Gastrocnemius medialis (tissue), 4 donors: ENCODE measurements at regions not wholly inside any gene's neighbourhood (a gene's known extent, or its start where the extent isn't known, plus 50 kb on each side); places are given as distances from the start of the nearest gene placed in this dataset.

Experiments used
- ATAC-seq, 2 donors: fragments of 150-250 bp; one replicate each; pipeline ENCODE4 v1.9.1; 2016
- DNase-seq, 2 donors: peaks; one replicate each; pipeline ENCODE4 v3.0.0-alpha.2; 2019
- H3K27ac ChIP-seq, 4 donors: fragments of 200-600 bp; sonication (generic); 1 replicate in 1 of 4; 2 replicates in 3 of 4; pipeline ENCODE4 v1.5.1; 2016 to 2018; ENCODE audit warnings: mild to moderate bottlenecking in 2 of 4, moderate library complexity in 1 of 4
- H3K27me3 ChIP-seq, 3 donors: fragments of 200-600 bp; sonication (generic) in 2 of 3; 1 replicate in 1 of 3; 2 replicates in 2 of 3; pipeline versions ENCODE4 v1.5.1 to v1.6.0; 2016 to 2019; ENCODE audit warnings: mild to moderate bottlenecking in 1 of 3, moderate library complexity in 1 of 3
- H3K36me3 ChIP-seq, 2 donors: fragments of 200-600 bp; sonication (generic) in 1 of 2; one replicate each; pipeline ENCODE4 v1.5.1; 2017 to 2018
- H3K4me1 ChIP-seq, 2 donors: fragments of 200-600 bp; sonication (generic) in 1 of 2; one replicate each; pipeline ENCODE4 v1.5.1; 2016 to 2017; ENCODE audit warnings: mild to moderate bottlenecking in 2 of 2
- H3K4me3 ChIP-seq, 4 donors: fragments of 200-600 bp; sonication (generic) in 3 of 4; 1 replicate in 1 of 4; 2 replicates in 3 of 4; pipeline ENCODE4 v1.5.1; 2016 to 2019; ENCODE audit warnings: mild to moderate bottlenecking in 2 of 4
- H3K9me3 ChIP-seq, 3 donors: fragments of 200-600 bp; sonication (generic) in 2 of 3; 1 replicate in 1 of 3; 2 replicates in 2 of 3; pipeline ENCODE4 v1.5.1; 2016 to 2019
- POLR2A ChIP-seq, 2 donors: fragments of 450-650 bp; IDR thresholded peaks; one replicate each; pipeline ENCODE4 v1.6.1; 2017; ENCODE audit warnings: antibody characterized with exemption in 2 of 2, mild to moderate bottlenecking in 2 of 2, moderate library complexity in 2 of 2
- in situ Hi-C, 4 donors: fragments of 200-750 bp; cut with MboI; loops; one replicate each; pipeline versions ENCODE4 v1.15.0 to v1.8.0; 2017; ENCODE audit warnings: low sequenced_read_pairs in 4 of 4
- intact Hi-C: fragments of 100-400 bp; cut with DNase I; formaldehyde crosslinking; loops from one replicate; pipeline ENCODE4 v1.15.1; 2023; ENCODE audit warnings: low total_unique reads
- TF ChIP-seq, protein P1 (sequence below), 5 experiments: fragments of 450-650 bp in 3 of 5; fragments of 200-600 bp in 2 of 5; sonication (generic) in 2 of 5; IDR thresholded peaks in 4 of 5; conservative IDR thresholded peaks in 1 of 5; 1 replicate in 4 of 5; 2 replicates in 1 of 5; pipeline ENCODE4 v1.5.1; 2016 to 2019; ENCODE audit warnings: antibody characterized with exemption in 5 of 5, mild to moderate bottlenecking in 3 of 5, moderate library complexity in 3 of 5

DNA sequence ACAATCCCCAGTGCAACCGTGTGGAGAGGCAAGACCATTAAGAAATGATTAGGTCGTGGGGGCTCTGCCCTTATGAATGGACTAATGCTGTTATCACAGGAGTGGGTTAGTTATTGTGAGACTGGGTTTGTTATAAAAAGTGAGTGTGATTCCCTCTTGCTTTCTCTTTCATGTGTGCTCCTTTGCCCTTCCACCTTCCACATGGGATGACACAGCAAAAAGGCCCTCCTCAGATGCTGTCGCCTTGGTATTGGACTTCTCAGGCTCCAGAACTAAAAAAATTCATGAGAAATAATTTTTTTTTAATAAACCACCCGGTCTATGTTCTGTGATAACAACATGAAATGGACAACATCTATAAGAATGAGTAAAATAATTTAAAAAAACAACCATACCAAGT is 136.1 kb upstream of the PCBD1 start:
- H3K4me3 ChIP-seq, result no peak overlapping the region
- no peaks in the 10 kb centered on the region for H3K9me3 ChIP-seq
- no peak for DNase-seq
- in situ Hi-C loops, result no loop called here
- TF ChIP-seq, protein P1, sequence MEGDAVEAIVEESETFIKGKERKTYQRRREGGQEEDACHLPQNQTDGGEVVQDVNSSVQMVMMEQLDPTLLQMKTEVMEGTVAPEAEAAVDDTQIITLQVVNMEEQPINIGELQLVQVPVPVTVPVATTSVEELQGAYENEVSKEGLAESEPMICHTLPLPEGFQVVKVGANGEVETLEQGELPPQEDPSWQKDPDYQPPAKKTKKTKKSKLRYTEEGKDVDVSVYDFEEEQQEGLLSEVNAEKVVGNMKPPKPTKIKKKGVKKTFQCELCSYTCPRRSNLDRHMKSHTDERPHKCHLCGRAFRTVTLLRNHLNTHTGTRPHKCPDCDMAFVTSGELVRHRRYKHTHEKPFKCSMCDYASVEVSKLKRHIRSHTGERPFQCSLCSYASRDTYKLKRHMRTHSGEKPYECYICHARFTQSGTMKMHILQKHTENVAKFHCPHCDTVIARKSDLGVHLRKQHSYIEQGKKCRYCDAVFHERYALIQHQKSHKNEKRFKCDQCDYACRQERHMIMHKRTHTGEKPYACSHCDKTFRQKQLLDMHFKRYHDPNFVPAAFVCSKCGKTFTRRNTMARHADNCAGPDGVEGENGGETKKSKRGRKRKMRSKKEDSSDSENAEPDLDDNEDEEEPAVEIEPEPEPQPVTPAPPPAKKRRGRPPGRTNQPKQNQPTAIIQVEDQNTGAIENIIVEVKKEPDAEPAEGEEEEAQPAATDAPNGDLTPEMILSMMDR (IDR thresholded peaks at IDR 0.05 in 4 of 5, conservative IDR thresholded peaks at IDR 0.05 in 1 of 5), result no peak
- TF ChIP-seq POLR2A (IDR thresholded peaks at IDR 0.05), result no peak
- intact Hi-C loops, result no loop called here
- H3K27me3 ChIP-seq, result no peaks in the 10 kb centered on the region
- no peak overlapping the region for H3K27ac ChIP-seq
- no peaks in the 10 kb centered on the region for H3K36me3 ChIP-seq
- H3K4me1 ChIP-seq, result peaks cover 0 to 1% of the 10 kb centered on the region in 2 donors
- ATAC-seq, result no peak

GRCh38 chr10:71025535-71025934 is 137.2 kb upstream of the PCBD1 start:
- Histone ChIP-seq H3K27ac (no peak overlapping the region), H3K4me1 (peaks cover 0 to 5% of the 10 kb centered on the region in 2 donors), H3K4me3 (no peak overlapping the region), H3K27me3 (no peaks in the 10 kb centered on the region), H3K9me3 (no peaks in the 10 kb centered on the region), H3K36me3 (no peaks in the 10 kb centered on the region)
- no peak for TF ChIP-seq POLR2A (IDR thresholded peaks at IDR 0.05)
- TF ChIP-seq, protein P1 (IDR thresholded peaks at IDR 0.05 in 4 of 5, conservative IDR thresholded peaks at IDR 0.05 in 1 of 5), result no peak
- no peak for DNase-seq
- in situ Hi-C loops (no loop called here), intact Hi-C loops (no loop called here)
- ATAC-seq, result no peak

DNA sequence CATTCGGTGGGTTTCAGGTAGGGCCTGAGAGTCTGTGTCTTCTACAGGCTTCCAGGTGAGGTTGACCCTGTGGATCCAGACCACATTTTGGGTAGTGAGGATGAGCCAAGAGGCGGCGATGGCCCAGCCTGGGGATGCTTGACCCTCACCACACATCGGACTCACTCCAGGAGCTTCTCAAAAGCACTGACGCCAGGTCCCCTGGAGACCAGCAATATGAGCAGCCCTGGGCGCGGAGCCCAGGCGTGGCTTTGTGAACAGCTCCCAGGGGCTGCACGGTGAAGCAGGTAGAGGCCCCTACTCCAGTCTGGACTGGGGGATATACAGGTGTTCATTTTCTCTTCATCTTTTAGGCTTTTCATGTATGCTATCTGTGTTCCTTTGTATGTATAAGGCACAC is 139.7 kb upstream of the PCBD1 start:
- H3K27ac ChIP-seq, result no peak overlapping the region
- no peaks in the 10 kb centered on the region for H3K36me3 ChIP-seq
- DNase-seq (no peak), ATAC-seq (no peak)
- no peak overlapping the region for H3K4me3 ChIP-seq
- no peaks in the 10 kb centered on the region for H3K27me3 ChIP-seq
- TF ChIP-seq, protein P1 (IDR thresholded peaks at IDR 0.05 in 4 of 5, conservative IDR thresholded peaks at IDR 0.05 in 1 of 5), result no peak
- TF ChIP-seq POLR2A (IDR thresholded peaks at IDR 0.05), result no peak
- H3K9me3 ChIP-seq, result no peaks in the 10 kb centered on the region
- intact Hi-C loops, result no loop called here
- in situ Hi-C loops, result no loop called here
- peaks cover 4 to 12% of the 10 kb centered on the region in 2 donors for H3K4me1 ChIP-seq

DNA sequence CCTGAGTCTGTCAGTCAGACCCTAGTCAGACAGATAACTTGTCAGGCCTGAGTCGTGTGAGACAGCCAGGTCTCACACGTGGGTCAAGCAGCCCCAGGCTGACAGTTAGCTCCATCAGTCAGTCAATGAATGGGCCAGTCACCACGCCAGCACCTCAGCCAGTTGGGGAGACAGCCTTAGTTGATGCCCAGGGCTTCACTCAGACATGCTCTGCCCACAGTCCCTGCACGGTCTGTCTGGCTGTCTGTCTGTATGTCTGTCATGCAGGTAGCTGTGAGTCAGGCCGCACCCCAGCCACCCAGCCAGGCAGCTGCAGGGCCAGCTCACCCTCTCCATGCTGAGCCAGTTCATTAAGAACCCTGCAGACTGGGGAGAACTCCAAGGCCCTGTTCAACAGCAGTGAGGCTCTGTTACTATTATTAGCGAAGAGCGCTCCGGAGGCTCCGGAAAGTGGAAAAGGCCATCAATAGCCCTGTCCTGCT is 141.1 kb upstream of the PCBD1 start:
- peak overlapping the region in 1 of 4 donors; percentile 40 for H3K27ac ChIP-seq
- H3K4me1 ChIP-seq, result peaks cover 4 to 12% of the 10 kb centered on the region in 2 donors
- no peaks in the 10 kb centered on the region for H3K9me3 ChIP-seq
- H3K36me3 ChIP-seq, result no peaks in the 10 kb centered on the region
- TF ChIP-seq, protein P1 (IDR thresholded peaks at IDR 0.05 in 4 of 5, conservative IDR thresholded peaks at IDR 0.05 in 1 of 5), result no peak
- no peak for TF ChIP-seq POLR2A (IDR thresholded peaks at IDR 0.05)
- H3K27me3 ChIP-seq, result no peaks in the 10 kb centered on the region
- in situ Hi-C loops, result no loop called here
- peak; percentile 23 to 47 for DNase-seq
- intact Hi-C loops, result no loop called here
- H3K4me3 ChIP-seq, result no peak overlapping the region
- ATAC-seq, result peak; percentile 73 to 83

GRCh38 chr10:71029907-71030306 is 141.5 kb upstream of the PCBD1 start:
- peaks cover 4 to 12% of the 10 kb centered on the region in 2 donors for H3K4me1 ChIP-seq
- DNase-seq, result no peak
- H3K36me3 ChIP-seq, result no peaks in the 10 kb centered on the region
- no peaks in the 10 kb centered on the region for H3K9me3 ChIP-seq
- in situ Hi-C loops, result no loop called here
- no peaks in the 10 kb centered on the region for H3K27me3 ChIP-seq
- no peak overlapping the region for H3K4me3 ChIP-seq
- no peak for TF ChIP-seq POLR2A (IDR thresholded peaks at IDR 0.05)
- TF ChIP-seq, protein P1 (IDR thresholded peaks at IDR 0.05 in 4 of 5, conservative IDR thresholded peaks at IDR 0.05 in 1 of 5), result no peak
- ATAC-seq, result no peak
- no peak overlapping the region for H3K27ac ChIP-seq
- intact Hi-C loops, result no loop called here
